Left ventricle myocardium inferior (tissue), 1 donor: ENCODE measurements at regions not wholly inside any gene's neighbourhood (a gene's known extent, or its start where the extent isn't known, plus 50 kb on each side); places are given as distances from the start of the nearest gene placed in this dataset.

Experiments used
- DNase-seq: peaks from one replicate; pipeline ENCODE4 v3.0.0-alpha.2; 2020
- H3K27ac ChIP-seq: fragments of 200-600 bp; replicated peaks from 2 replicates; pipeline ENCODE4 v1.8.0; 2021
- H3K27me3 ChIP-seq: fragments of 200-600 bp; 2 replicates; pipeline ENCODE4 v1.8.0; 2021; ENCODE audit warnings: low read depth
- H3K36me3 ChIP-seq: fragments of 200-600 bp; 2 replicates; pipeline ENCODE4 v1.8.0; 2021
- H3K4me1 ChIP-seq: fragments of 200-600 bp; 2 replicates; pipeline ENCODE4 v1.8.0; 2021
- H3K4me3 ChIP-seq: fragments of 200-600 bp; 2 replicates; pipeline ENCODE4 v1.8.0; 2021; ENCODE audit warnings: mild to moderate bottlenecking, moderate library complexity
- H3K9me3 ChIP-seq: fragments of 200-600 bp; replicated peaks from 2 replicates; pipeline ENCODE4 v1.8.0; 2021
- intact Hi-C: fragments of 100-400 bp; cut with micrococcal nuclease; formaldehyde crosslinking; loops from one replicate; pipeline ENCODE4 v1.11.0; 2022
- TF ChIP-seq, protein P1 (sequence below): fragments of 200-600 bp; IDR thresholded peaks from 2 replicates; pipeline ENCODE4 v1.8.0; 2021; ENCODE audit warnings: antibody characterized with exemption, mild to moderate bottlenecking, borderline replicate concordance
- donor health status: DM: no; HTN: yes; CAD: no; lungs with severe emphysema.

DNA sequence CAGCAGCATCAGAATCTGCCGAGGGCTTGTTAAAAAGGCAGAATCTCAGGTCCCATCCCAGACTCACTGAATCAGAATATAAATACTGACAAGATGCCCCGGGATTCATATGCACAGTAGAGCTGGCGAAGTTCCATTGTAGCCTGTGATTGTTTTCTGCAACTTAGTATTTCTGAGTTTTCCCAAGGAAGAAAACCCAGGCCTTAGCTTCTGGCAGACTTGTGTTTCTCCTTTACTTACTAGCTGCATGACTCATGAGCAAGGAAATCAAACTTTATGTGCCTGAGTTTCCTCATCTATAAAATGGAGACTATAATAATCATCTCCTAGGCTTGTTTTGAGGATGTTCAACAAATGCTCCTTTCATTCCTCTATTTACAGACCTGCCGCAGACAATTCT, 278.5 kb upstream of the PLEKHG7 start:
- Histone ChIP-seq H3K27me3 (no peaks in the 10 kb centered on the region), H3K4me1 (peaks cover 19% of the 10 kb centered on the region), H3K4me3 (no peak overlapping the region), H3K9me3 (no peaks in the 10 kb centered on the region), H3K27ac (no peak overlapping the region), H3K36me3 (no peaks in the 10 kb centered on the region)
- intact Hi-C loops = no loop called here
- TF ChIP-seq, protein P1, sequence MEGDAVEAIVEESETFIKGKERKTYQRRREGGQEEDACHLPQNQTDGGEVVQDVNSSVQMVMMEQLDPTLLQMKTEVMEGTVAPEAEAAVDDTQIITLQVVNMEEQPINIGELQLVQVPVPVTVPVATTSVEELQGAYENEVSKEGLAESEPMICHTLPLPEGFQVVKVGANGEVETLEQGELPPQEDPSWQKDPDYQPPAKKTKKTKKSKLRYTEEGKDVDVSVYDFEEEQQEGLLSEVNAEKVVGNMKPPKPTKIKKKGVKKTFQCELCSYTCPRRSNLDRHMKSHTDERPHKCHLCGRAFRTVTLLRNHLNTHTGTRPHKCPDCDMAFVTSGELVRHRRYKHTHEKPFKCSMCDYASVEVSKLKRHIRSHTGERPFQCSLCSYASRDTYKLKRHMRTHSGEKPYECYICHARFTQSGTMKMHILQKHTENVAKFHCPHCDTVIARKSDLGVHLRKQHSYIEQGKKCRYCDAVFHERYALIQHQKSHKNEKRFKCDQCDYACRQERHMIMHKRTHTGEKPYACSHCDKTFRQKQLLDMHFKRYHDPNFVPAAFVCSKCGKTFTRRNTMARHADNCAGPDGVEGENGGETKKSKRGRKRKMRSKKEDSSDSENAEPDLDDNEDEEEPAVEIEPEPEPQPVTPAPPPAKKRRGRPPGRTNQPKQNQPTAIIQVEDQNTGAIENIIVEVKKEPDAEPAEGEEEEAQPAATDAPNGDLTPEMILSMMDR = no peak
- no peak for DNase-seq

DNA sequence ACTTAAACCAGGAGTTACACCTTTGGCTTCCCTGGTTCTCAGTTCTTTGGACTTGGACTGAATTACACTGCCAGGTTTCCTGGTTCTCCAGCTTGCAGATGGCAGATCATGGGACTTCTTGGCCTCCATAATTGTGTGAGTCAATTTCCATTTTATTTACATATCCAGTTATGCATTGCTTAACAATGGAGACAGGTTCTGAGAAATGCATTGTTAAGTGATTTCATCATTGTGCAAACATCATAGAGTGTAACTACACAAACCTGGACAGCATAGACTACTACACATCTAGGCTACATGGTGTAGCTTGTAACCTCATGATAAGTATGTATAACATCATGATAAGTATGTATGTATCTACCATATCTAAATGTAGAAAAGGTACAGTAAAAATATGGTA, 276.1 kb upstream of the BTG1 start:
- no peaks in the 10 kb centered on the region for H3K27me3 ChIP-seq
- H3K36me3 ChIP-seq = no peaks in the 10 kb centered on the region
- TF ChIP-seq, protein P1 = no peak
- no peak for DNase-seq
- H3K27ac ChIP-seq = no peak overlapping the region
- H3K4me1 ChIP-seq = peaks cover 25% of the 10 kb centered on the region
- H3K9me3 ChIP-seq = no peaks in the 10 kb centered on the region
- intact Hi-C loops = no loop called here
- H3K4me3 ChIP-seq = no peak overlapping the region

DNA sequence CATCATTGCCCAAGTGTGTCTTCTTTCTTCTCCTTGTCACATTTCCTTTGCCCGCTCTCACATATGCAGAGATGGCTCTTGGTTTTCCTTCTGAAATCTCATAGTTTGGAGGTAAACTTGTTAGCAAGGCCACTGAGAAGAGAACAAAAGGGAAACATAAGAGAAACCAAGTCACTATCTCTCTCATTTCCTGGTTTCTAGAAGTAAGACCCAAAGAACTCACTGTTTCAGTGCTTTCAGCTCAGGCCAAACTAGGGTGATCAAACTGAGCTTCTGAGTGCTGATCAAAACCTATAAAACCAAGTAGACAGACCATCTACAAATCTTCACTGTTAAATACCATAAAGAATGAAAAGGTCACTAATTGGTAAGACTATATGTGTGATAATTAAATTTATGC, 275.4 kb upstream of the BTG1 start:
- H3K4me3 ChIP-seq = no peak overlapping the region
- no peaks in the 10 kb centered on the region for H3K9me3 ChIP-seq
- intact Hi-C loops = no loop called here
- H3K27me3 ChIP-seq = no peaks in the 10 kb centered on the region
- TF ChIP-seq, protein P1 = no peak
- H3K27ac ChIP-seq = no peak overlapping the region
- no peaks in the 10 kb centered on the region for H3K36me3 ChIP-seq
- no peak for DNase-seq
- H3K4me1 ChIP-seq = peaks cover 32% of the 10 kb centered on the region

DNA sequence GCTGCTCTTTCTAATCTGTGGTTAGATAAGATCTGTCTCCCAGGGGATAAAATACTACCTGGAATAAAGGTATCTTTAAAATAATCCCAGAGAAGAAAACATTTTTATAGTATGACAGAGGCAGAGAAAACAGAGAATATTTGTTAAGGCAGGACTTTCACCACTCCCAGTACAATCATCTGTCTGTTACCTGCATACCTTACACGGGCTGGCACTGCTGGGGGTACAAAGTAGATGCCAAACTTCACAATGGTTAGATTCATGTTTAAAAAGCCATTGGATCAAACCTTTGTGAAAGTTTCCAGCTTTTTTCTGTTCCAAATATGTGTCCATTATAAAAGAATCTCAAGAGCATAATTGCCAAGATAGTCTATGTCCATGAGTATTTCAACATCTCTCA, 273.6 kb upstream of the BTG1 start:
- H3K36me3 ChIP-seq = no peaks in the 10 kb centered on the region
- H3K9me3 ChIP-seq = no peaks in the 10 kb centered on the region
- H3K4me1 ChIP-seq = peaks cover 39% of the 10 kb centered on the region
- H3K27me3 ChIP-seq = no peaks in the 10 kb centered on the region
- no peak for DNase-seq
- H3K4me3 ChIP-seq = no peak overlapping the region
- no peak overlapping the region for H3K27ac ChIP-seq
- TF ChIP-seq, protein P1 = no peak
- intact Hi-C loops = no loop called here

DNA sequence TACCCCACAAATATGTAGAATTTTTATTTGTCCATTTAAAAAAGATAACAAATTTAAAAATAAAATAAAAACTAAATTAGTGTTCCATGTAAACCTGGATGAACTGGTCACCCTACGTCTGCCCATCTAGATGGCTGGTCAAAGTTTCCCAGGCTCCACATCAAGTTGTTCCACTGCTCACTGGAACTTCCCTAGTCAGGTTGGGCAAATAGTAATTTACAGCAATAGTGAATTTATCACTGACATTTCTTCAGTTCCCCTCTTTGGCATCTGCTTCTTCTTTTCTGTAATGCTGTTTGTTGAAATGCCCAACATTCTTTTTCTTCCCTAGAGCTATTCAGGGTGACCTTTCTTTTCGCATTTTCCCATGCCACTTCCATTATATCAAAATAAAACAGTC, 272.7 kb upstream of the BTG1 start:
- peaks cover 31% of the 10 kb centered on the region for H3K4me1 ChIP-seq
- no peak overlapping the region for H3K27ac ChIP-seq
- no peak overlapping the region for H3K4me3 ChIP-seq
- intact Hi-C loops = no loop called here
- no peaks in the 10 kb centered on the region for H3K9me3 ChIP-seq
- no peak for DNase-seq
- no peaks in the 10 kb centered on the region for H3K27me3 ChIP-seq
- TF ChIP-seq, protein P1 = no peak
- H3K36me3 ChIP-seq = no peaks in the 10 kb centered on the region

DNA sequence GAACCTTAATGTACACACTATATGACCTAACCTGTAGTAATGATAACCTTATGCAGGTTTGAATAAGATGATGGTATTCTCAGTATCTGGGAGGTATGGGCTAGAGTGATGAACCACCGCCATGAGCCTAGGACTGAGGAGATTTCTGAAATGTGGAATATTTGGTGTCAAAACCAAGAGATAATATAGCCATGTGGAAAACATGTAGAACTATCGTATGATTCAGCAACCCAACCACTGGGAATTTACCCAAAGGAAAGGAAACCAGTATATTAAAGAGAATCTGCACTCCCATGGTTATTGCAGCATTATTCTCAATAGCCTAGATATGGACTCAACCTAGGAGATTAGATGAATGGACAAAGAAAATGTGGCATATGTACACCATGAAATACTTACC, 271.7 kb upstream of the BTG1 start:
- Histone ChIP-seq H3K9me3 (no peaks in the 10 kb centered on the region), H3K4me3 (no peak overlapping the region), H3K4me1 (peaks cover 24% of the 10 kb centered on the region), H3K36me3 (no peaks in the 10 kb centered on the region), H3K27ac (no peak overlapping the region), H3K27me3 (no peaks in the 10 kb centered on the region)
- TF ChIP-seq, protein P1 = no peak
- intact Hi-C loops = no loop called here
- DNase-seq = no peak
